BE2C (cell line): ENCODE measurements at regions not wholly inside any gene's neighbourhood (a gene's known extent, or its start where the extent isn't known, plus 50 kb on each side); places are given as distances from the start of the nearest gene placed in this dataset.

ENCODE experiments used
- DNase-seq: peaks from one replicate; pipeline ENCODE4 v3.0.0-alpha.2; 2020
- H3K27me3 ChIP-seq: fragments of 250-450 bp; sonication (Bioruptor Pico); 2 replicates; pipeline ENCODE4 v1.5.1; 2020; ENCODE audit warnings: mild to moderate bottlenecking
- H3K36me3 ChIP-seq: fragments of 250-450 bp; sonication (Bioruptor Pico); 2 replicates; pipeline ENCODE4 v1.5.1; 2020; ENCODE audit warnings: mild to moderate bottlenecking
- H3K4me1 ChIP-seq: fragments of 250-450 bp; sonication (Bioruptor Pico); 2 replicates; pipeline ENCODE4 v1.5.1; 2020
- H3K4me3 ChIP-seq: 2 replicates; pipeline ENCODE4 v1.5.1; 2011; ENCODE audit warnings: low read depth, low read length
- H3K9me3 ChIP-seq: fragments of 250-450 bp; sonication (Bioruptor Pico); 2 replicates; pipeline ENCODE4 v1.5.1; 2020
- TF ChIP-seq, protein P1 (sequence below): IDR thresholded peaks from 2 replicates; pipeline ENCODE4 v1.5.1; 2012; ENCODE audit warnings: mild to moderate bottlenecking, low read depth, low read length

GRCh38 chr17:53655591-53655990, 167.1 kb upstream of the KIF2B start:
- TF ChIP-seq, protein P1, sequence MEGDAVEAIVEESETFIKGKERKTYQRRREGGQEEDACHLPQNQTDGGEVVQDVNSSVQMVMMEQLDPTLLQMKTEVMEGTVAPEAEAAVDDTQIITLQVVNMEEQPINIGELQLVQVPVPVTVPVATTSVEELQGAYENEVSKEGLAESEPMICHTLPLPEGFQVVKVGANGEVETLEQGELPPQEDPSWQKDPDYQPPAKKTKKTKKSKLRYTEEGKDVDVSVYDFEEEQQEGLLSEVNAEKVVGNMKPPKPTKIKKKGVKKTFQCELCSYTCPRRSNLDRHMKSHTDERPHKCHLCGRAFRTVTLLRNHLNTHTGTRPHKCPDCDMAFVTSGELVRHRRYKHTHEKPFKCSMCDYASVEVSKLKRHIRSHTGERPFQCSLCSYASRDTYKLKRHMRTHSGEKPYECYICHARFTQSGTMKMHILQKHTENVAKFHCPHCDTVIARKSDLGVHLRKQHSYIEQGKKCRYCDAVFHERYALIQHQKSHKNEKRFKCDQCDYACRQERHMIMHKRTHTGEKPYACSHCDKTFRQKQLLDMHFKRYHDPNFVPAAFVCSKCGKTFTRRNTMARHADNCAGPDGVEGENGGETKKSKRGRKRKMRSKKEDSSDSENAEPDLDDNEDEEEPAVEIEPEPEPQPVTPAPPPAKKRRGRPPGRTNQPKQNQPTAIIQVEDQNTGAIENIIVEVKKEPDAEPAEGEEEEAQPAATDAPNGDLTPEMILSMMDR, result no peak
- Histone ChIP-seq H3K4me1 (no peaks in the 10 kb centered on the region), H3K36me3 (no peaks in the 10 kb centered on the region), H3K4me3 (no peak overlapping the region), H3K27me3 (no peaks in the 10 kb centered on the region), H3K9me3 (no peaks in the 10 kb centered on the region)
- no peak for DNase-seq

GRCh38 chr17:53649201-53649600, 173.5 kb upstream of the KIF2B start:
- TF ChIP-seq, protein P1, result no peak
- DNase-seq, result no peak
- H3K36me3 ChIP-seq, result no peaks in the 10 kb centered on the region
- no peak overlapping the region for H3K4me3 ChIP-seq
- H3K27me3 ChIP-seq, result no peaks in the 10 kb centered on the region
- no peaks in the 10 kb centered on the region for H3K9me3 ChIP-seq
- H3K4me1 ChIP-seq, result no peaks in the 10 kb centered on the region

GRCh38 chr17:53646835-53647234, 175.9 kb upstream of the KIF2B start:
- Histone ChIP-seq H3K9me3 (no peaks in the 10 kb centered on the region), H3K36me3 (no peaks in the 10 kb centered on the region), H3K4me1 (no peaks in the 10 kb centered on the region), H3K27me3 (no peaks in the 10 kb centered on the region), H3K4me3 (no peak overlapping the region)
- TF ChIP-seq, protein P1, result no peak
- no peak for DNase-seq

GRCh38 chr17:53640808-53641207, 181.9 kb upstream of the KIF2B start:
- no peak for DNase-seq
- TF ChIP-seq, protein P1, result no peak
- H3K9me3 ChIP-seq, result no peaks in the 10 kb centered on the region

GRCh38 chr17:53635444-53635843, 187.3 kb upstream of the KIF2B start:
- Histone ChIP-seq H3K36me3 (no peaks in the 10 kb centered on the region), H3K9me3 (no peaks in the 10 kb centered on the region), H3K4me1 (no peaks in the 10 kb centered on the region), H3K4me3 (no peak overlapping the region), H3K27me3 (no peaks in the 10 kb centered on the region)
- TF ChIP-seq, protein P1, result no peak
- no peak for DNase-seq

More at GRCh38 chr17:53640808-53641207, 181.9 kb upstream of the KIF2B start:
- Histone ChIP-seq H3K36me3 (no peaks in the 10 kb centered on the region), H3K4me1 (no peaks in the 10 kb centered on the region), H3K27me3 (no peaks in the 10 kb centered on the region), H3K4me3 (no peak overlapping the region)

DNA sequence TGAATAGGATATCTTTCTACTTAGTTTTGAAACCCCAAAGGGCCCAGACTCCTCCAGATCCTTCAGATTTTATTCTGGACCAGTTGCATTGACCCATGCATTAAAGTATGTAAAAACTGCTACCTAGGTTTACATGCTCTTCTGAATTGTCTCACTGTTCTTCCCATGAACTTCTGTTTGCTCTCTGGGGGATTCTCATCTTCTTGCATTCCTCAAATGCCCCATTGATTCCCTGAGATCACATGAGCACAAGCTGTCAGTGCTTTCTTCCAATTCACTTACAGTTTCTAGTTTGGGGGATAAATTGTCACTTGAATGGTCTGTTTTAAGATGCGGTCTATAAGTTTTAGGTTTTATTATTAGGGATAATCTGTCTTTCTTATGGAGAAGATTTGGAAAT, 188.9 kb upstream of the KIF2B start:
- DNase-seq, result no peak

More for the DNA sequence above, 188.9 kb upstream of the KIF2B start:
- H3K36me3 ChIP-seq, result no peaks in the 10 kb centered on the region
- H3K27me3 ChIP-seq, result no peaks in the 10 kb centered on the region
- TF ChIP-seq, protein P1, result no peak
- no peak overlapping the region for H3K4me3 ChIP-seq
- H3K4me1 ChIP-seq, result no peaks in the 10 kb centered on the region
- 0 out of 2 replicates have a peak, but pooled peaks cover 2% of the 10 kb centered on the region for H3K9me3 ChIP-seq
